SK-N-SH (cell line): ENCODE measurements at regions not wholly inside any gene's neighbourhood (a gene's known extent, or its start where the extent isn't known, plus 50 kb on each side); places are given as distances from the start of the nearest gene placed in this dataset.

Source experiments
- CTCF ChIA-PET: fragments of 300-600, 350-600 bp; formaldehyde crosslinking; extraction: SDS; loops from one replicate; lab custom pipeline; 2021; lab: Yijun Ruan, JAX
- POLR2A ChIA-PET: fragments of 350-600 bp; sonication (Branson Sonifier 250); formaldehyde crosslinking; extraction: SDS; loops from one replicate; lab custom pipeline; 2020; ENCODE audit warnings: antibody characterized with exemption, inconsistent platforms; lab: Yijun Ruan, JAX
- DNase-seq: peaks from one replicate; pipeline ENCODE4 v3.0.0; 2012
- H2AFZ ChIP-seq: fragments of 200-600 bp; sonication (generic); 2 replicates; pipeline ENCODE4 v1.8.1; 2016; ENCODE audit warnings: antibody characterized with exemption, mild to moderate bottlenecking, low read depth
- H3F3A ChIP-seq: fragments of 200-600 bp; sonication (generic); replicated peaks from 2 replicates; pipeline ENCODE3; 2016; ENCODE audit warnings: antibody characterized with exemption, mild to moderate bottlenecking; ENCODE audit not compliant: insufficient read depth
- H3K27ac ChIP-seq, 2 experiments: fragments of 200-500 bp in 1 of 2; fragments of 200-600 bp in 1 of 2; sonication (Bioruptor generic) in 1 of 2; sonication (generic), shearing (Covaris generic) in 1 of 2; 2 replicates each; pipeline versions ENCODE4 v1.5.1 to v1.6.1; 2014 to 2016; ENCODE audit warnings: low read depth in 2 of 2, inconsistent platforms in 1 of 2, low read length in 1 of 2, mild to moderate bottlenecking in 1 of 2, mixed read lengths in 1 of 2
- H3K27me3 ChIP-seq: fragments of 200-600 bp; sonication (generic), shearing (Covaris generic); 2 replicates; pipeline ENCODE4 v1.6.1; 2016; ENCODE audit warnings: mixed run types; ENCODE audit not compliant: insufficient read depth
- H3K36me3 ChIP-seq, 2 experiments: fragments of 200-500 bp in 1 of 2; fragments of 200-600 bp in 1 of 2; sonication (Bioruptor generic) in 1 of 2; sonication (generic) in 1 of 2; replicated peaks in 1 of 2; 2 replicates each; pipeline versions ENCODE3 to v1.5.1; 2014 to 2016; ENCODE audit warnings: low read length in 1 of 2, mild to moderate bottlenecking in 1 of 2; ENCODE audit not compliant: insufficient read depth in 2 of 2, control insufficient read depth in 1 of 2
- H3K4me1 ChIP-seq, 2 experiments: fragments of 200-500 bp in 1 of 2; fragments of 200-600 bp in 1 of 2; sonication (Bioruptor generic) in 1 of 2; sonication (generic), shearing (Covaris generic) in 1 of 2; 2 replicates each; pipeline versions ENCODE4 v1.5.1 to v1.6.1; 2014 to 2016; ENCODE audit warnings: low read depth in 1 of 2, low read length in 1 of 2, mixed run types in 1 of 2; ENCODE audit not compliant: insufficient read depth in 2 of 2, control insufficient read depth in 1 of 2
- H3K4me2 ChIP-seq: fragments of 200-600 bp; sonication (generic), shearing (Covaris generic); 2 replicates; pipeline ENCODE4 v1.6.1; 2017; ENCODE audit warnings: mixed run types
- H3K4me3 ChIP-seq, 2 experiments: fragments of 200-500 bp in 1 of 2; fragments of 200-600 bp in 1 of 2; sonication (Bioruptor generic) in 1 of 2; sonication (generic), shearing (Covaris generic) in 1 of 2; 2 replicates each; pipeline versions ENCODE4 v1.5.1 to v1.8.1; 2014 to 2016; ENCODE audit warnings: low read depth in 2 of 2, inconsistent platforms in 1 of 2, low read length in 1 of 2, mild to moderate bottlenecking in 1 of 2, mixed read lengths in 1 of 2, moderate library complexity in 1 of 2
- H3K79me2 ChIP-seq: fragments of 200-600 bp; sonication (generic); 2 replicates; pipeline ENCODE4 v1.8.1; 2017; ENCODE audit warnings: mild to moderate bottlenecking; ENCODE audit not compliant: insufficient read depth
- H3K9ac ChIP-seq: fragments of 200-600 bp; sonication (generic); 2 replicates; pipeline ENCODE4 v1.6.1; 2017; ENCODE audit warnings: mixed run types
- H3K9me2 ChIP-seq: fragments of 200-600 bp; sonication (generic); 2 replicates; pipeline ENCODE4 v1.6.1; 2017; ENCODE audit warnings: mixed run types
- H3K9me3 ChIP-seq: fragments of 200-600 bp; sonication (generic); 2 replicates; pipeline ENCODE4 v1.6.1; 2017; ENCODE audit warnings: mixed run types, mild to moderate bottlenecking, moderate library complexity
- H4K20me1 ChIP-seq: fragments of 200-600 bp; sonication (generic); 2 replicates; pipeline ENCODE4 v1.6.1; 2017; ENCODE audit warnings: mild to moderate bottlenecking, mixed run types; ENCODE audit not compliant: insufficient read depth
- CHD2 ChIP-seq: fragments of 150-350 bp; IDR thresholded peaks from 2 replicates; pipeline ENCODE4 v1.6.1; 2018; ENCODE audit warnings: low read length; ENCODE audit not compliant: partially characterized antibody
- ELF1 ChIP-seq: IDR thresholded peaks from 2 replicates; pipeline ENCODE4 v1.4.0; 2012
- FOSL2 ChIP-seq: IDR thresholded peaks from 2 replicates; pipeline ENCODE4 v1.4.0; 2012; ENCODE audit warnings: low read depth, mild to moderate bottlenecking, moderate library complexity, borderline replicate concordance
- FOXM1 ChIP-seq: IDR thresholded peaks from 2 replicates; pipeline ENCODE4 v1.4.0; 2012; ENCODE audit warnings: low read depth, mild to moderate bottlenecking
- GATA2 ChIP-seq: sonication (generic); formaldehyde crosslinking; IDR thresholded peaks from 2 replicates; pipeline ENCODE4 v1.5.0; 2020; ENCODE audit warnings: mild to moderate bottlenecking, missing genetic modification reagents
- JUND ChIP-seq: IDR thresholded peaks from 2 replicates; pipeline ENCODE4 v1.4.0; 2012
- MEF2A ChIP-seq: IDR thresholded peaks from 2 replicates; pipeline ENCODE4 v1.4.0; 2012; ENCODE audit warnings: low read depth, borderline replicate concordance
- POLR2AphosphoS5 ChIP-seq: IDR thresholded peaks from 2 replicates; pipeline ENCODE4 v1.6.1; 2012; ENCODE audit warnings: low read depth, low read length
- RAD21 ChIP-seq: IDR thresholded peaks from 2 replicates; pipeline ENCODE4 v1.6.1; 2012; ENCODE audit warnings: mild to moderate bottlenecking, low read length
- RCOR1 ChIP-seq: fragments of 150-350 bp; IDR thresholded peaks from 2 replicates; pipeline ENCODE4 v1.6.1; 2017; ENCODE audit warnings: antibody characterized with exemption, low read length
- RXRA ChIP-seq: IDR thresholded peaks from 2 replicates; pipeline ENCODE4 v1.4.0; 2012; ENCODE audit warnings: low read depth, mild to moderate bottlenecking, borderline replicate concordance
- SIN3A ChIP-seq: IDR thresholded peaks from 2 replicates; pipeline ENCODE4 v1.6.1; 2012; ENCODE audit warnings: low read depth, mild to moderate bottlenecking, low read length, moderate library complexity, borderline replicate concordance
- SMC3 ChIP-seq: IDR thresholded peaks from 2 replicates; pipeline ENCODE4 v1.6.1; 2012; ENCODE audit warnings: low read depth, low read length, improper control_type of control experiment
- TAF1 ChIP-seq: IDR thresholded peaks from 2 replicates; pipeline ENCODE4 v1.6.1; 2012; ENCODE audit warnings: low read depth, mild to moderate bottlenecking, low read length, moderate library complexity, borderline replicate concordance
- TCF12 ChIP-seq: IDR thresholded peaks from 2 replicates; pipeline ENCODE4 v1.4.0; 2012
- YY1 ChIP-seq: IDR thresholded peaks from 2 replicates; pipeline ENCODE4 v1.4.0; 2012; ENCODE audit warnings: low read depth, mild to moderate bottlenecking
- WGBS: methylation state at CpG from one replicate; pipeline ENCODE4 v1.1.6; 2017; ENCODE audit warnings: low lambda C conversion rate; 5-methylcytosine and 5-hydroxymethylcytosine counted together
- TF ChIP-seq, protein P1 (sequence below): fragments of 150-350 bp; IDR thresholded peaks from 2 replicates; pipeline ENCODE4 v1.6.1; 2016; ENCODE audit warnings: mild to moderate bottlenecking, low read depth, low read length
- TF ChIP-seq, protein P2 (sequence below): IDR thresholded peaks from 2 replicates; pipeline ENCODE4 v1.4.0; 2012; ENCODE audit warnings: low read depth, borderline replicate concordance
- TF ChIP-seq, protein P3 (sequence below): IDR thresholded peaks from 2 replicates; pipeline ENCODE4 v1.6.1; 2012; ENCODE audit warnings: mild to moderate bottlenecking, low read depth, low read length, moderate library complexity
- TF ChIP-seq, protein P4 (sequence below): fragments of 150-350 bp; IDR thresholded peaks from 2 replicates; pipeline ENCODE4 v1.6.1; 2017; ENCODE audit warnings: antibody characterized with exemption, low read length, low read depth, borderline replicate concordance

DNA sequence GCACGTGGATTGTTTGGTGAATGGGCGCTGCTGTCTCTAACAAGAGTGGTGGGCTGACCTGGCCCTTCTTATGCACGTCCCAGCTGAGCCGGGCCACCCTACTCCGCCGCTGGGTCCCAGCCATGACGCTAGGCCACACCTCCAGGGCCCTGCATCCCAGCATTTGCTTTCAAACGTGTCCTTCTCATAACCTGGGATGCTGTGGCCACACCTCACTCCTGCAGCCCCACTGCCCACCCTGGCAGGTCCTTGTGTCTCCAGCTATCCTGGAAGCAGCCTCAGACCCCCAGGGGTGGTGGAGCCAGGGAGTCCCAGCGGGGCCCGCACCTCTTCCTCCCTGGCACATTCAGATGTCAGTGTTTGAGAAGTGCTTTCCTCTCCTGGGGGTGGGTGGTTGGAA, 168.6 kb downstream of the IRF8 start:
- Histone ChIP-seq H3K4me3 (no peak overlapping the region), H2AFZ (no peak overlapping the region), H3K9me3 (no peaks in the 10 kb centered on the region), H3K9ac (no peak overlapping the region), H3F3A (no peaks in the 10 kb centered on the region), H3K27ac (no peak overlapping the region), H3K9me2 (no peaks in the 10 kb centered on the region), H3K4me1 (no peaks in the 10 kb centered on the region), H3K4me2 (no peak overlapping the region), H4K20me1 (no peaks in the 10 kb centered on the region), H3K79me2 (no peaks in the 10 kb centered on the region), H3K36me3 (no peaks in the 10 kb centered on the region), H3K27me3 (peaks cover 75% of the 10 kb centered on the region)
- TF ChIP-seq, protein P1, sequence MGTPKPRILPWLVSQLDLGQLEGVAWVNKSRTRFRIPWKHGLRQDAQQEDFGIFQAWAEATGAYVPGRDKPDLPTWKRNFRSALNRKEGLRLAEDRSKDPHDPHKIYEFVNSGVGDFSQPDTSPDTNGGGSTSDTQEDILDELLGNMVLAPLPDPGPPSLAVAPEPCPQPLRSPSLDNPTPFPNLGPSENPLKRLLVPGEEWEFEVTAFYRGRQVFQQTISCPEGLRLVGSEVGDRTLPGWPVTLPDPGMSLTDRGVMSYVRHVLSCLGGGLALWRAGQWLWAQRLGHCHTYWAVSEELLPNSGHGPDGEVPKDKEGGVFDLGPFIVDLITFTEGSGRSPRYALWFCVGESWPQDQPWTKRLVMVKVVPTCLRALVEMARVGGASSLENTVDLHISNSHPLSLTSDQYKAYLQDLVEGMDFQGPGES: no peak
- TF ChIP-seq TAF1 (no peak), YY1 (no peak), RCOR1 (no peak)
- ChIA-PET CTCF (interaction anchor here (0.9 to 1.6 kb wide), 3 partner anchors 450 to 453 kb away, joined by 3 to 6 read pairs (median 4); no protein-coding TSS in a partner anchor), POLR2A (no interaction called here)
- no peak for DNase-seq
- 13% methylated on average over 6 of the region's 10 CpGs for WGBS

DNA sequence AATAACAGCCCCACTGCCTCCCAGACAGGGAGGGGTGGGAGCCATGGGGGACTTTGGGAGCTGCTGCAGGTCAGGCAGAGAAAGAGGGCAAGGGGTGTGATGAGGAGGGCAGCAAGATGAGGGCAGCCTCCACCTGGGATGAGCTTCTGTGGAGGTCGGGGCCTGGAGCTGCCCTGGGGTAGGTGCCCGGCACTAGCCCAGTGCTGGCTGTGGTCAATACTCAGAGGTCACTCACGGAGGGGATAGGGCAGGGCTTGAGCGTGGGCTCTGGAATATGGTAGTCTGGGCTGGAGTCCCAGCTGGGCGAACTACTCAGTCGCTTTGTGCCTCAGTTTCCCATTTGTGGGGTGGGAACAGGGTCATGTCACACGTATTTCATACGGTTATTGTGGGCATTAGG, 169.0 kb downstream of the IRF8 start:
- TF ChIP-seq GATA2 (CRISPR knock-in tag) (no peak), RAD21 (no peak), TCF12 (no peak), MEF2A (no peak), JUND (no peak), ELF1 (no peak), FOSL2 (no peak), SMC3 (no peak), POLR2AphosphoS5 (no peak), CHD2 (no peak), SIN3A (no peak), FOXM1 (no peak), RXRA (no peak), TAF1 (no peak)
- TF ChIP-seq, protein P2, sequence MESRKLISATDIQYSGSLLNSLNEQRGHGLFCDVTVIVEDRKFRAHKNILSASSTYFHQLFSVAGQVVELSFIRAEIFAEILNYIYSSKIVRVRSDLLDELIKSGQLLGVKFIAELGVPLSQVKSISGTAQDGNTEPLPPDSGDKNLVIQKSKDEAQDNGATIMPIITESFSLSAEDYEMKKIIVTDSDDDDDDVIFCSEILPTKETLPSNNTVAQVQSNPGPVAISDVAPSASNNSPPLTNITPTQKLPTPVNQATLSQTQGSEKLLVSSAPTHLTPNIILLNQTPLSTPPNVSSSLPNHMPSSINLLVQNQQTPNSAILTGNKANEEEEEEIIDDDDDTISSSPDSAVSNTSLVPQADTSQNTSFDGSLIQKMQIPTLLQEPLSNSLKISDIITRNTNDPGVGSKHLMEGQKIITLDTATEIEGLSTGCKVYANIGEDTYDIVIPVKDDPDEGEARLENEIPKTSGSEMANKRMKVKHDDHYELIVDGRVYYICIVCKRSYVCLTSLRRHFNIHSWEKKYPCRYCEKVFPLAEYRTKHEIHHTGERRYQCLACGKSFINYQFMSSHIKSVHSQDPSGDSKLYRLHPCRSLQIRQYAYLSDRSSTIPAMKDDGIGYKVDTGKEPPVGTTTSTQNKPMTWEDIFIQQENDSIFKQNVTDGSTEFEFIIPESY: no peak
- TF ChIP-seq, protein P3, sequence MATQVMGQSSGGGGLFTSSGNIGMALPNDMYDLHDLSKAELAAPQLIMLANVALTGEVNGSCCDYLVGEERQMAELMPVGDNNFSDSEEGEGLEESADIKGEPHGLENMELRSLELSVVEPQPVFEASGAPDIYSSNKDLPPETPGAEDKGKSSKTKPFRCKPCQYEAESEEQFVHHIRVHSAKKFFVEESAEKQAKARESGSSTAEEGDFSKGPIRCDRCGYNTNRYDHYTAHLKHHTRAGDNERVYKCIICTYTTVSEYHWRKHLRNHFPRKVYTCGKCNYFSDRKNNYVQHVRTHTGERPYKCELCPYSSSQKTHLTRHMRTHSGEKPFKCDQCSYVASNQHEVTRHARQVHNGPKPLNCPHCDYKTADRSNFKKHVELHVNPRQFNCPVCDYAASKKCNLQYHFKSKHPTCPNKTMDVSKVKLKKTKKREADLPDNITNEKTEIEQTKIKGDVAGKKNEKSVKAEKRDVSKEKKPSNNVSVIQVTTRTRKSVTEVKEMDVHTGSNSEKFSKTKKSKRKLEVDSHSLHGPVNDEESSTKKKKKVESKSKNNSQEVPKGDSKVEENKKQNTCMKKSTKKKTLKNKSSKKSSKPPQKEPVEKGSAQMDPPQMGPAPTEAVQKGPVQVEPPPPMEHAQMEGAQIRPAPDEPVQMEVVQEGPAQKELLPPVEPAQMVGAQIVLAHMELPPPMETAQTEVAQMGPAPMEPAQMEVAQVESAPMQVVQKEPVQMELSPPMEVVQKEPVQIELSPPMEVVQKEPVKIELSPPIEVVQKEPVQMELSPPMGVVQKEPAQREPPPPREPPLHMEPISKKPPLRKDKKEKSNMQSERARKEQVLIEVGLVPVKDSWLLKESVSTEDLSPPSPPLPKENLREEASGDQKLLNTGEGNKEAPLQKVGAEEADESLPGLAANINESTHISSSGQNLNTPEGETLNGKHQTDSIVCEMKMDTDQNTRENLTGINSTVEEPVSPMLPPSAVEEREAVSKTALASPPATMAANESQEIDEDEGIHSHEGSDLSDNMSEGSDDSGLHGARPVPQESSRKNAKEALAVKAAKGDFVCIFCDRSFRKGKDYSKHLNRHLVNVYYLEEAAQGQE: no peak
- TF ChIP-seq, protein P4, sequence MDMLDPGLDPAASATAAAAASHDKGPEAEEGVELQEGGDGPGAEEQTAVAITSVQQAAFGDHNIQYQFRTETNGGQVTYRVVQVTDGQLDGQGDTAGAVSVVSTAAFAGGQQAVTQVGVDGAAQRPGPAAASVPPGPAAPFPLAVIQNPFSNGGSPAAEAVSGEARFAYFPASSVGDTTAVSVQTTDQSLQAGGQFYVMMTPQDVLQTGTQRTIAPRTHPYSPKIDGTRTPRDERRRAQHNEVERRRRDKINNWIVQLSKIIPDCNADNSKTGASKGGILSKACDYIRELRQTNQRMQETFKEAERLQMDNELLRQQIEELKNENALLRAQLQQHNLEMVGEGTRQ: no peak
- Histone ChIP-seq H3K27me3 (peaks cover 73% of the 10 kb centered on the region), H3K4me3 (no peak overlapping the region), H3K27ac (no peak overlapping the region), H3K4me2 (no peak overlapping the region), H3K36me3 (no peaks in the 10 kb centered on the region), H2AFZ (no peak overlapping the region), H3F3A (no peaks in the 10 kb centered on the region), H3K4me1 (no peaks in the 10 kb centered on the region), H3K9ac (no peak overlapping the region), H4K20me1 (no peaks in the 10 kb centered on the region), H3K79me2 (no peaks in the 10 kb centered on the region), H3K9me2 (no peaks in the 10 kb centered on the region), H3K9me3 (no peaks in the 10 kb centered on the region)
- CTCF ChIA-PET: interaction anchor here (0.5 to 1.6 kb wide), 4 partner anchors 71 to 453 kb away, joined by 3 to 6 read pairs (median 4); no protein-coding TSS in a partner anchor
- POLR2A ChIA-PET: no interaction called here
- no peak for DNase-seq
- WGBS: 3% methylated on average over 7 of the region's 8 CpGs
